ENCODE measurements at regions not wholly inside any gene's neighbourhood (a gene's known extent, or its start where the extent isn't known, plus 50 kb on each side); places are given as distances from the start of the nearest gene placed in this dataset.

DNA sequence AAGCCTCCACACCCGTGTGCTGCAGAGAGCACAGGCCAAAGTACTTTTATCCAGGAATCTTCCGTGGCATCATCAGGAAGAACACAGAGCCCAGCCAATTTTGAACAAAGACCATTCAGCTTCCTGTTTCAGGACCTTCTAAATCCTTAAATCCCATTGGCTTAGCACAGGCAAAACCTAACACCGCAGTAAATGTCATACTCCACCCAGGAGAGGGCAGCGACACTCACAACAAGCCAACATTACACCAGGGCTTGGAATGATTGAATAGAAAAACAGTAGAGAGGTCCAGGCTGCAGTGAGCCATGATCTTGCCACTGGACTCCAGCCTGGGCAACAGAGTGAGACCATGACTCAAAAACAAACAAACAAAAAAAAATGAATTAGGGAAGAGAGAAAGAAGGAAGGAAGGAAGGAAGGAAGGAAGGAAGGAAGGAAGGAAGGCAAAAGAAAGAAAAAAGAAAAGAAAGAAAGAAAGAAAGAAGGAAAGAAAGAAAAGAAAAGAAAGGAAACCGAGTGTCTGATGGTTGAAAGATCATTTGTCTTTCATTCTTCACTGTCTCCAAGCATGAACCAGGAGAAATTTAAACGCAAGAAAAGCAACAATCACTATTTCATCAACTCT lies 144.6 kb upstream of the SATB2 start:
- Mint-ChIP-seq H3K4me3 (no peak overlapping the region), H3K27me3 (peaks cover 5% of the 10 kb centered on the region), H3K9me3 (no peaks in the 10 kb centered on the region), H3K27ac (no peak overlapping the region), H3K4me1 (peaks cover 5% of the 10 kb centered on the region)
- no peak for ATAC-seq
- DNase-seq, result no peak

GRCh38 chr2:199596549-199596948 lies 138.8 kb upstream of the SATB2 start:
- H3K4me1 Mint-ChIP-seq, result no peaks in the 10 kb centered on the region
- peaks cover 6% of the 10 kb centered on the region for H3K27me3 Mint-ChIP-seq
- no peak overlapping the region for H3K27ac Mint-ChIP-seq
- ATAC-seq, result no peak
- H3K4me3 Mint-ChIP-seq, result no peak overlapping the region
- no peak for DNase-seq
- H3K9me3 Mint-ChIP-seq, result no peaks in the 10 kb centered on the region

GRCh38 chr2:199594443-199594842 lies 136.7 kb upstream of the SATB2 start:
- Mint-ChIP-seq H3K27ac (no peak overlapping the region), H3K9me3 (no peaks in the 10 kb centered on the region), H3K4me3 (no peak overlapping the region), H3K4me1 (no peaks in the 10 kb centered on the region), H3K27me3 (peaks cover 6% of the 10 kb centered on the region)
- ATAC-seq (peak; percentile 56), DNase-seq (no peak)

- ATAC-seq (no peak), DNase-seq (no peak)
- no peak overlapping the region for H3K4me3 Mint-ChIP-seq
- H3K27ac Mint-ChIP-seq, result no peak overlapping the region
- H3K9me3 Mint-ChIP-seq, result no peaks in the 10 kb centered on the region
- peaks cover 6% of the 10 kb centered on the region for H3K27me3 Mint-ChIP-seq
- no peaks in the 10 kb centered on the region for H3K4me1 Mint-ChIP-seq
Observed at GRCh38 chr2:199591826-199592225, 134.1 kb upstream of the SATB2 start.

DNA sequence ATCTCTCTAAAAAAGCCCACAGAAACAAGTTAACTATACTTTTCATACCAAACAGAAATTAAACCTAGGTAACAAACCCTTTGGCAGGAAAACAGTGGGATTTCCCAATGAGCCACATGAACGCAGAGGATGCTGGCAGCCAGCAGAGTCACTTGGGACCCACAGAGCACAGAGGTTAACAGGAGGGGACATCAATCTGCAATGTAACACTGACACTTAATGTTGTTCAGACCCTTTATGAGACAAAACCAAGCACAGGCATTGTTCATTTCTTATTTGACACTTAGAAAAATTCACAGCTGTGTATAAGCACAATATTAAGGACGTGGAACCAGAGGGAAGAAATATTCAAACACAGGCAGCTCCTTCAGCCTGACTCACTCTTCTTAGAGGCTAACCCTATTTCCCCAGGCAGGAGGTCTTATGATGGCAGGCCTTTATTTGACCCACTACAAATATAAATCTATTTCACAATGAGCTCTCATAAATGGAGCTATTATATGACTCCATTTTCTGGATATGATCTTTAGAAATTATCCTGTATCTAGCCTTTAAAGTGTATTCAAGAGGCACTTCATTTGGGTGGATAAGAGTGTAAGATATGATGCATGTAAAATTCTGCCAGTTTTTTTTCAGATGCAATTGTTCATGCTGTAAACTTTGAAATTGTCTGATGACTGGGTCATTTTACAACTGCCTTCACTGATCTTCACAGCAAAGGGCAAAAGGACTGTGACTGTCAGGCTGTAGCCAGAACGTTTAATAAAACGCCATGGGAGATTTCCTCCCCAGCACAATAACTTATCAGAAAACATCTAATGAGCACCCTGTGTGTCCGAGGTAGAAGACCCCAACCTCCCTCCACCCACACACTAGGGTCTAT lies 132.8 kb upstream of the SATB2 start:
- no peak for ATAC-seq
- H3K4me1 Mint-ChIP-seq, result no peaks in the 10 kb centered on the region
- no peak for DNase-seq
- H3K27me3 Mint-ChIP-seq, result no peaks in the 10 kb centered on the region
- no peak overlapping the region for H3K4me3 Mint-ChIP-seq
- H3K9me3 Mint-ChIP-seq, result no peaks in the 10 kb centered on the region
- H3K27ac Mint-ChIP-seq, result no peak overlapping the region

GRCh38 chr2:199589306-199589705 lies 131.6 kb upstream of the SATB2 start:
- no peaks in the 10 kb centered on the region for H3K4me1 Mint-ChIP-seq
- no peak for DNase-seq
- no peaks in the 10 kb centered on the region for H3K9me3 Mint-ChIP-seq
- no peak overlapping the region for H3K27ac Mint-ChIP-seq
- ATAC-seq, result no peak
- H3K4me3 Mint-ChIP-seq, result no peak overlapping the region
- no peaks in the 10 kb centered on the region for H3K27me3 Mint-ChIP-seq

DNA sequence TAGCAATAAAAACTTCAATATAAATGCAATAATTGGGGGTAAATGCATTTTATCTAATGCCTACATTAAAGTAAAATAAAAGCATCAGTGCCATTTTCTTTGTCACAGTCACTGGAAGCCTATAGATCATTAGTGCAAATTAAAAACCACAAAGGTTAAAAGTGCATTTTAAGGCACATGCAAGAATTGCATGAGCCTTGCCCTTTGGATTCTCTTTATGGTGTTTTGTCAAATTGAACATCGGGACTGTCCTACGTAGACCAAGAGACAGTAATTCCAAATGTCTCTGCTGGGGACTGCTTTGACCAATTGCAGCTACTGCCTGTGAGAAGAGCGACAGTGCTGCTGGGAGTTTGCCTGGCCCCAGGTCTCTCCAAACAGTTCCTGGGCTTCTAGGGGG lies 130.3 kb upstream of the SATB2 start:
- no peaks in the 10 kb centered on the region for H3K27me3 Mint-ChIP-seq
- H3K9me3 Mint-ChIP-seq, result no peaks in the 10 kb centered on the region
- ATAC-seq, result no peak
- H3K4me3 Mint-ChIP-seq, result no peak overlapping the region
- no peak for DNase-seq
- no peaks in the 10 kb centered on the region for H3K4me1 Mint-ChIP-seq
- H3K27ac Mint-ChIP-seq, result no peak overlapping the region

DNA sequence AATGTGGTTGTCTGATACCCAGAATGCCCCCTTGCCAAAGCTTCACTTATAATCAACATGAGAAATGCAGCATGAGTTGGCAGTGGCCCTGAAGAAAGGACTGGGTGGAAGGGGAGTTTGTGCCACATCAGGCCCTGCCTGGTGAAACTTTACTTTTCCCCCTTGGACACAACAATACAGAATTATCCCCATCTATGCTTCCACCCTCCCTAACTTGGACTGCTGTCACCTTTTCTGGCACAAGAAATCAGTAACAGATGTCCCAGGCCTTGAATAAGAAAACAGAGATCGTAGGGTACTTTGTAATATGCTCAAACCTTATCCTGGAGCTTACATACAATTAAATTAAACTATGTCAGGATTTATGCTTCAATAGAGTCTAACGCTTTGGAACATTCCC lies 128.9 kb upstream of the SATB2 start:
- Mint-ChIP-seq H3K27me3 (peaks cover 9% of the 10 kb centered on the region), H3K4me1 (peaks cover 5% of the 10 kb centered on the region), H3K9me3 (no peaks in the 10 kb centered on the region), H3K27ac (no peak overlapping the region), H3K4me3 (no peak overlapping the region)
- DNase-seq (no peak), ATAC-seq (no peak)

GRCh38 chr2:199583676-199584075 lies 125.9 kb upstream of the SATB2 start:
- no peak for ATAC-seq

GRCh38 chr2:199581935-199582360 lies 124.2 kb upstream of the SATB2 start:
- no peaks in the 10 kb centered on the region for H3K9me3 Mint-ChIP-seq
- no peak for ATAC-seq
- H3K4me3 Mint-ChIP-seq, result no peak overlapping the region
- H3K27ac Mint-ChIP-seq, result no peak overlapping the region
- H3K27me3 Mint-ChIP-seq, result peaks cover 13% of the 10 kb centered on the region
- DNase-seq, result no peak
- H3K4me1 Mint-ChIP-seq, result peaks cover 5% of the 10 kb centered on the region

More at GRCh38 chr2:199583676-199584075, 125.9 kb upstream of the SATB2 start:
- Mint-ChIP-seq H3K27ac (no peak overlapping the region), H3K27me3 (peaks cover 13% of the 10 kb centered on the region), H3K9me3 (no peaks in the 10 kb centered on the region), H3K4me1 (peaks cover 5% of the 10 kb centered on the region), H3K4me3 (no peak overlapping the region)
- no peak for DNase-seq

DNA sequence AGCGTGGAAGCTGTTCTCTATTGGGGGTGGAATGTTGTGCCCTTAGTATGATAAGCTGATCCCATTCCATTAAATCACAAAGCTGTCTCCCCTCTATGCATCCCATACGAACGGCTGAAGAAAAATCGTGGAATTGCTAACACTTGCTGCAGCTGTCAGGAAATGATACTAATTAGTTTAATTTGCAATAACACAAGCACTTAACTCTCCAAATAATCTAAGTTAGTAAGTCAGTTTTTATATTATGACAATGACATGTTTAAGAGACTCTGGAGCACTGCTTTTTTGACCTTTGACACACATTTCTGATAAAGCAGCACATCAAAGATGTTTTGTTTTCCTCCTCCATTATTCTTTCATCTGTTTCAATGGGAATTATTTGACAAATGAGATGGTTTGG lies 123.7 kb upstream of the SATB2 start:
- H3K4me1 Mint-ChIP-seq, result peaks cover 5% of the 10 kb centered on the region
- no peak overlapping the region for H3K27ac Mint-ChIP-seq
- ATAC-seq (no peak), DNase-seq (no peak)
- no peaks in the 10 kb centered on the region for H3K9me3 Mint-ChIP-seq
- peaks cover 13% of the 10 kb centered on the region for H3K27me3 Mint-ChIP-seq
- no peak overlapping the region for H3K4me3 Mint-ChIP-seq

DNA sequence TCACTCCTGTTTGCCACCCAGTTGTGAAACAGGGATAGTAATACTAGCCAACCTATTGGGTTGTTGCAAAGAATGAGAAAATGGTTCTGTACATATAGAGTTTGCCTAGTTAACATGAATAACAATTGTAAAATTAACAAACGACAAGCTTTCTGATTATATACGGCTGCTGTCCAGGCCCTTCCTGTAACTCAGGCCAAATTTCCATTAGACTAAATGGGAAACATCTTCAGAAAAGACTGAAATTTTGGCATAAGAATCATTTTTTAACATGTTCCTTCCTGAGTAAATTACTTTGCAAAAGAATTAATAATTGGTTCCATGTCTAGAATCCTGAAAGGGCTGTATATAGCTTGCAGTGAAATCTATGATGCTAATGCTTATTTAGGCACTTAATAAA lies 117.7 kb upstream of the SATB2 start:
- Mint-ChIP-seq H3K4me1 (no peaks in the 10 kb centered on the region), H3K27ac (no peak overlapping the region), H3K9me3 (no peaks in the 10 kb centered on the region), H3K4me3 (no peak overlapping the region), H3K27me3 (peaks cover 7% of the 10 kb centered on the region)
- DNase-seq (no peak), ATAC-seq (no peak)

GRCh38 chr2:199572571-199572970 lies 114.8 kb upstream of the SATB2 start:
- no peak overlapping the region for H3K27ac Mint-ChIP-seq
- no peaks in the 10 kb centered on the region for H3K4me1 Mint-ChIP-seq
- H3K4me3 Mint-ChIP-seq, result no peak overlapping the region
- peaks cover 7% of the 10 kb centered on the region for H3K27me3 Mint-ChIP-seq
- no peaks in the 10 kb centered on the region for H3K9me3 Mint-ChIP-seq
- DNase-seq (no peak), ATAC-seq (no peak)

DNA sequence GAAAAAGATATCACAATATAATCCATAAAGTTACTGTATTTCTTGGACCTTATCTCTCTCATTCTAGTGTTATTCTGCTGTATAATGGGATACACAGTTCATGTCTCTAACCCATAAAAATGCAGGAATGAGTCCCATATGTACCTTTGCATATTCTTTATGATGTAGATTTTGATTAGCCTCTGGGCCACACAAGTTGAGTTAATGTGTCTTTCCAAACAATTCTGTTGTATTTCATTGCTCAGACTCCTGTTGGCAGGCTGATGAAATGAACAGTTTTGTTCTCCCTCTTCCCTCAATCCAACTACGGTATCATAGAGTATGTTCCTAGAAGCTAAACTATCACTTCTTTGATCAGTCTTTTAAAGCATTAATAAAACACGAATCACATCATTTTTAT lies 113.2 kb upstream of the SATB2 start:
- Mint-ChIP-seq H3K27ac (no peak overlapping the region), H3K4me1 (no peaks in the 10 kb centered on the region), H3K9me3 (no peaks in the 10 kb centered on the region), H3K4me3 (no peak overlapping the region), H3K27me3 (peaks cover 7% of the 10 kb centered on the region)
- ATAC-seq, result no peak
- DNase-seq, result no peak

DNA sequence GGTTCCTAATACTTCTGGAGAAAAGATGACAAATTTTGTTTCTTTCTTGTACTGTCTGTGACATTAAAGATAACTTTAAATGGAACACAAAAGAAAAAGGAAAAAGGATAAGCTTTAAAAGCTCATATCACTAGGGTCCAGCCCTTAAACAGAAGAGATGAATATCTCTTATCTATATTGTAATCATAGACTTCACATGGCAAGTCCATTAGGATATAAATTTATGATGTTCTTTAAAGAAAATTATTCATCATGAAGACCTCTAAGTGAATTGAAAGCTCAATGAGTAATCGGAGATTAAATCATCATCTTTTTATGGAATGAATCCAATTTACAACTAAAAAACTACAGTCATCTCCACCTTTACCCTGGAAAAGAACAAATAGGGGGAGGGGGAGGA lies 111.6 kb upstream of the SATB2 start:
- ATAC-seq (no peak), DNase-seq (no peak)
- Mint-ChIP-seq H3K27me3 (peaks cover 7% of the 10 kb centered on the region), H3K4me3 (no peak overlapping the region), H3K9me3 (no peaks in the 10 kb centered on the region), H3K27ac (no peak overlapping the region), H3K4me1 (no peaks in the 10 kb centered on the region)

GRCh38 chr2:199558156-199558555 lies 100.4 kb upstream of the SATB2 start:
- ATAC-seq (no peak), DNase-seq (no peak)
- H3K4me1 Mint-ChIP-seq, result no peaks in the 10 kb centered on the region
- peaks cover 0 to 2% of the 10 kb centered on the region in 2 donors for H3K9me3 Mint-ChIP-seq
- H3K4me3 Mint-ChIP-seq, result no peak overlapping the region
- H3K27me3 Mint-ChIP-seq, result no peaks in the 10 kb centered on the region
- H3K27ac Mint-ChIP-seq, result no peak overlapping the region
